ENCODE measurements at regions not wholly inside any gene's neighbourhood (a gene's known extent, or its start where the extent isn't known, plus 50 kb on each side); places are given as distances from the start of the nearest gene placed in this dataset.
"Not testable (repeated sequence)": the region's sequence is repeated elsewhere in the genome, so short reads cannot be mapped to it uniquely, and the experiment has no call there.

DNA sequence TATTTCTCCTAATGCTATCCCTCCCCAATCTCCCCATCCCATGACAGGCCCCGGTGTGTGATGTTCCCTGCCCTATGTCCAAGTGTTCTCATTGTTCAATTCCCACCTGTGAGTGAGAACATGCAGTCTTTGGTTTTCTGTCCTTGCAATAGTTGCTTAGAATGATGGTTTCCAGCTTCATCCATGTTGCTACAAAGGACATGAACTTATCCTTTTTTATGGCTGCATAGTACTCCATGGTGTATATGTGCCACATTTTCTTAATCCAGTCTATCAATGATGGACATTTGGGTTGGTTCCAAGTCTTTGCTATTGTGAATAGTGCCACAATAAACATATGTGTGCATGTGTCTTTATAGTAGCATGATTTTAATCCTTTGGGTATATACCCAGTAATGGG, 51.3 kb upstream of the RIOK2 start:
- H3K27me3 ChIP-seq (ENCODE audit: control insufficient read depth, insufficient read depth, low read length); H3K4me3 ChIP-seq (ENCODE audit: low read depth, low read length); H3K36me3 ChIP-seq (ENCODE audit: control insufficient read depth, insufficient read depth, low read length); DNase-seq (ENCODE audit: low read depth); FAIRE-seq: not testable (repeated sequence)

DNA sequence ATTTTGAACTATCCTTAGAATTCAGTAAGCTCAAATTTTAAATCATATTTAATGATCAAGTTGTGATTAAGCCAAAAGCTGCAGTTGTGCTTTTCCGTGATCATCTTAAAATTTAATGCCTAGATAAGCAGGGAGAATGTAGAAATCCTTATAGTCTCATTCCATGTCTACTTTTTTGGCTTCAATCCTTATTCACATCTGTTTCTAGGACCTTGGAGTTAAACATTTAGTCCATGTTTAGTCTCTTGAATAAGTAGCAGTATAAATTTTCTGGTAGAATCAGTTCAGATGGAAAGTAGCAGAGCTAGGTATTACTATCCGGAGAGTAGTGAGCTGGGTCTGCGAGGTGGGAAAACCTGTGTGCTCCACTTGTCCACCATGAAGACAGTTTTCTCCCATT, 59.3 kb upstream of the RIOK2 start:
- Histone ChIP-seq H3K27me3 (ENCODE audit: control insufficient read depth, insufficient read depth, low read length) (no peaks in the 10 kb centered on the region), H3K4me3 (ENCODE audit: low read depth, low read length) (no peak overlapping the region), H3K36me3 (ENCODE audit: control insufficient read depth, insufficient read depth, low read length) (no peaks in the 10 kb centered on the region)
- no peak for FAIRE-seq
- TF ChIP-seq, protein P1, sequence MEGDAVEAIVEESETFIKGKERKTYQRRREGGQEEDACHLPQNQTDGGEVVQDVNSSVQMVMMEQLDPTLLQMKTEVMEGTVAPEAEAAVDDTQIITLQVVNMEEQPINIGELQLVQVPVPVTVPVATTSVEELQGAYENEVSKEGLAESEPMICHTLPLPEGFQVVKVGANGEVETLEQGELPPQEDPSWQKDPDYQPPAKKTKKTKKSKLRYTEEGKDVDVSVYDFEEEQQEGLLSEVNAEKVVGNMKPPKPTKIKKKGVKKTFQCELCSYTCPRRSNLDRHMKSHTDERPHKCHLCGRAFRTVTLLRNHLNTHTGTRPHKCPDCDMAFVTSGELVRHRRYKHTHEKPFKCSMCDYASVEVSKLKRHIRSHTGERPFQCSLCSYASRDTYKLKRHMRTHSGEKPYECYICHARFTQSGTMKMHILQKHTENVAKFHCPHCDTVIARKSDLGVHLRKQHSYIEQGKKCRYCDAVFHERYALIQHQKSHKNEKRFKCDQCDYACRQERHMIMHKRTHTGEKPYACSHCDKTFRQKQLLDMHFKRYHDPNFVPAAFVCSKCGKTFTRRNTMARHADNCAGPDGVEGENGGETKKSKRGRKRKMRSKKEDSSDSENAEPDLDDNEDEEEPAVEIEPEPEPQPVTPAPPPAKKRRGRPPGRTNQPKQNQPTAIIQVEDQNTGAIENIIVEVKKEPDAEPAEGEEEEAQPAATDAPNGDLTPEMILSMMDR (IDR thresholded peaks at IDR 0.05; ENCODE audit: insufficient read depth, low read length, severe bottlenecking): no peak
- no peak for DNase-seq (ENCODE audit: low read depth)

DNA sequence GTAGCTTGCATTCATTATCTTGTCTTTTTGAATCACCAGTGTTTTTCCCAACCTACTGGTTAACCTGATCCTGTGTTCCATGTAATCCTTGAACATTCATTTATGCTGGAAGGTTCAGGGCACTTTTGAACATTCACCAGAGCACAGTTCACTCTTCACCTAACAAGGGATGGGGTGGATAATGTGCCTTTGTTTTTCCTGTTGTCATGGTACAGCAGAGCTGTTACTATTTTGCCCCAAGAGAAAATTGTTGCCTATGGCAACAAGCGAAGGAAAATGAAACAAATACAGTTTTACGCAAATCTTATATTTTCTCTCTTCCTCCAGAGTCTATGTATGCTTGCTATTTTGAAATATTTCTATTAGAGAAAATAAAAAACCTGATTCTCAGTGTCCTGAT, 60.3 kb upstream of the RIOK2 start:
- Histone ChIP-seq H3K36me3 (ENCODE audit: control insufficient read depth, insufficient read depth, low read length) (no peaks in the 10 kb centered on the region), H3K27me3 (ENCODE audit: control insufficient read depth, insufficient read depth, low read length) (no peaks in the 10 kb centered on the region), H3K4me3 (ENCODE audit: low read depth, low read length) (no peak overlapping the region)
- no peak for DNase-seq (ENCODE audit: low read depth)
- no peak for FAIRE-seq
- TF ChIP-seq, protein P1 (IDR thresholded peaks at IDR 0.05; ENCODE audit: insufficient read depth, low read length, severe bottlenecking): no peak

DNA sequence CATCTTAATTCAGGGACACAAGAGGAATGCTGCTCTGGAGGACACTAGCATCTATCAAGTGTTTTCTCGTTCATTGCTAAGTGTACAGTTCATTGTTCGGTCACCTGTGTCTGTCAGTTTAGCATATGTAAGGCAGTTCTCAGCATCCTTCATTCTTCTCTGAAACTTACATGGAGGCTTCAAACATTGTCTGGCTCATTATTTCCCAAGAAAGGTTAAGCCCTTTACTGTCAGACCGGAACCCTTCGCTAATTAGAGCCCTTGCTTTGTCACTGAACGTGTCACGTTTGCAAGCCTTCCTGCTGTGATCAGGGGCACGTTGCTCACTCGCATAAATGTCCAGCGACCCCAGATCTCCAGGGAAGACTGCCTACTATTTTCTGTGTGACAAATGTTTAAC, 62.3 kb upstream of the RIOK2 start:
- peak; percentile 91 for FAIRE-seq
- no peaks in the 10 kb centered on the region for H3K27me3 ChIP-seq (ENCODE audit: control insufficient read depth, insufficient read depth, low read length)
- H3K4me3 ChIP-seq (ENCODE audit: low read depth, low read length): no peak overlapping the region
- DNase-seq (ENCODE audit: low read depth): no peak
- TF ChIP-seq, protein P1 (IDR thresholded peaks at IDR 0.05; ENCODE audit: insufficient read depth, low read length, severe bottlenecking): no peak
- no peaks in the 10 kb centered on the region for H3K36me3 ChIP-seq (ENCODE audit: control insufficient read depth, insufficient read depth, low read length)

DNA sequence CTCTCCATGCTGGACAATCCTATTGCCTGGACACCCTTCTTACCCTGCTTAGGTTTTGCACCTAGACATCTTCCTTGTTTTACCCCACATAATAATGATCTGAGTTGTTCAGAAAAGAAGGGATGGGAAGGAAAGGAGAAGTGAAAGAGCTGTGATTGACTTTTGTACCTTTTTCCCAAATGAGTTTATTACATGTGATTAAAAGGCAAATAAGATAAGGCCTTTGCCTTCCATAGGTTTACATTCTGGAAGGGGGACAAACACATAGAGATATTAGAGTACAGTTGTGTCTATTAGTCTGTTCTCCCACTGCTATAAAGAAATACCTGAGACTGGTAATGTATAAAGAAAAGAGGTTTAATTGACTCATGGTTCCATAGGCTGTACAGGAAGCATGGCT, 67.1 kb upstream of the RIOK2 start:
- Histone ChIP-seq H3K4me3 (ENCODE audit: low read depth, low read length) (no peak overlapping the region), H3K36me3 (ENCODE audit: control insufficient read depth, insufficient read depth, low read length) (no peaks in the 10 kb centered on the region), H3K27me3 (ENCODE audit: control insufficient read depth, insufficient read depth, low read length) (no peaks in the 10 kb centered on the region)
- FAIRE-seq (no peak), DNase-seq (ENCODE audit: low read depth) (no peak)
- TF ChIP-seq, protein P1 (IDR thresholded peaks at IDR 0.05; ENCODE audit: insufficient read depth, low read length, severe bottlenecking): no peak

DNA sequence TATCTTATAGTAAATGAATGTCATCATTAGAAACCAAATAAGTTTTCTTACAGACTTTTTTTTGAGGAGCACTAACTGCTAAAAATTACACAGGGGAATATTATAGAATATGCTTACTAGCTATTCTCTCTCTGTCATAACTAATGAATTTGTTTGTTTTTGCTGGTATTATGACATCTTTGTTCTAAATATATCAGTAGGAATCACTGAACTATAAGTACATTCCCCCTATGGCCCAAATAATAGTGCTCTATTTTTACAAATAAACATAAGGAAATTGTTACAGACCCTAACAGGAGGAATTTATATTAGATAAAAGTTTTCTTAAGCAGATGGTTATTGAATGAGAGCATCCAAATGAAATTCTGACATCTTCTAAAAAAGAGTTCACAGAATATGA, 83.0 kb upstream of the RIOK2 start:
- no peak for FAIRE-seq
- H3K36me3 ChIP-seq (ENCODE audit: control insufficient read depth, insufficient read depth, low read length): no peaks in the 10 kb centered on the region
- H3K4me3 ChIP-seq (ENCODE audit: low read depth, low read length): no peak overlapping the region
- TF ChIP-seq, protein P1 (IDR thresholded peaks at IDR 0.05; ENCODE audit: insufficient read depth, low read length, severe bottlenecking): no peak
- no peaks in the 10 kb centered on the region for H3K27me3 ChIP-seq (ENCODE audit: control insufficient read depth, insufficient read depth, low read length)
- no peak for DNase-seq (ENCODE audit: low read depth)
